Prostate gland (tissue), 2 donors: ENCODE measurements at regions not wholly inside any gene's neighbourhood (a gene's known extent, or its start where the extent isn't known, plus 50 kb on each side); places are given as distances from the start of the nearest gene placed in this dataset.

ENCODE experiments used
- POLR2A ChIP-seq: fragments of 450-650 bp; IDR thresholded peaks from one replicate; pipeline ENCODE4 v1.6.1; 2016; ENCODE audit warnings: antibody characterized with exemption, mild to moderate bottlenecking
- POLR2AphosphoS5 ChIP-seq: sonication (generic); formaldehyde crosslinking; IDR thresholded peaks from one replicate; pipeline ENCODE4 v1.6.1; 2017; ENCODE audit warnings: antibody characterized with exemption
- TF ChIP-seq, protein P1 (sequence below), 4 experiments: fragments of 200-600 bp in 2 of 4; fragments of 450-650 bp in 2 of 4; sonication (generic) in 2 of 4; IDR thresholded peaks; 1 replicate in 3 of 4; 2 replicates in 1 of 4; pipeline ENCODE4 v1.5.1; 2016 to 2019; ENCODE audit warnings: antibody characterized with exemption in 4 of 4, mild to moderate bottlenecking in 2 of 4, moderate library complexity in 2 of 4

DNA sequence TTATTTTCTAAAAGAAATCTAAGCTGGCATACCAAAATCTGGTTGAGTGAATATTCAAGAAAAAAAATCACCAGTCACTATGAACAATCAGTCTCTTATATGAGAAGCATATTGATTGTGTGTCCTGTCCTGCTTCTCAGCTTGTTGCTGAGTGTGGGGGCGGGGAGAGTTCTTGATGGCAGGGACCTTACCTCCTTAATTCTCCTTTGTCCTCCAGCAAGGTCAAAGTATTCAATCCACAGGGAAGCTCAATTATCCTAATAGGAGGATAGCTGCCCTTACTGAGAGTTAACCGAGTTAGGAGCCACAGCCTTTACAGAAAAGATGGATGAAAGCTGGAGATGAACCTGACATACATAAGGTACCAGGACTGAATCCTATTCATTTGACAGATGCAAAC, 154.0 kb downstream of the LY86 start:
- no peak for TF ChIP-seq POLR2A
- TF ChIP-seq, protein P1, sequence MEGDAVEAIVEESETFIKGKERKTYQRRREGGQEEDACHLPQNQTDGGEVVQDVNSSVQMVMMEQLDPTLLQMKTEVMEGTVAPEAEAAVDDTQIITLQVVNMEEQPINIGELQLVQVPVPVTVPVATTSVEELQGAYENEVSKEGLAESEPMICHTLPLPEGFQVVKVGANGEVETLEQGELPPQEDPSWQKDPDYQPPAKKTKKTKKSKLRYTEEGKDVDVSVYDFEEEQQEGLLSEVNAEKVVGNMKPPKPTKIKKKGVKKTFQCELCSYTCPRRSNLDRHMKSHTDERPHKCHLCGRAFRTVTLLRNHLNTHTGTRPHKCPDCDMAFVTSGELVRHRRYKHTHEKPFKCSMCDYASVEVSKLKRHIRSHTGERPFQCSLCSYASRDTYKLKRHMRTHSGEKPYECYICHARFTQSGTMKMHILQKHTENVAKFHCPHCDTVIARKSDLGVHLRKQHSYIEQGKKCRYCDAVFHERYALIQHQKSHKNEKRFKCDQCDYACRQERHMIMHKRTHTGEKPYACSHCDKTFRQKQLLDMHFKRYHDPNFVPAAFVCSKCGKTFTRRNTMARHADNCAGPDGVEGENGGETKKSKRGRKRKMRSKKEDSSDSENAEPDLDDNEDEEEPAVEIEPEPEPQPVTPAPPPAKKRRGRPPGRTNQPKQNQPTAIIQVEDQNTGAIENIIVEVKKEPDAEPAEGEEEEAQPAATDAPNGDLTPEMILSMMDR (IDR thresholded peaks at IDR 0.05) = no peak
- TF ChIP-seq POLR2AphosphoS5 = no peak
